HG02981 (cell line): ENCODE measurements at regions not wholly inside any gene's neighbourhood (a gene's known extent, or its start where the extent isn't known, plus 50 kb on each side); places are given as distances from the start of the nearest gene placed in this dataset.
"Not testable (repeated sequence)": the region's sequence is repeated elsewhere in the genome, so short reads cannot be mapped to it uniquely, and the experiment has no call there.

ENCODE experiments used
- ATAC-seq: cut with Tn5 transposase; IDR thresholded peaks from one replicate; pipeline ENCODE4 v1.9.1; 2021; ENCODE audit warnings: mild to moderate bottlenecking, moderate library complexity; ENCODE audit not compliant: unreplicated experiment

DNA sequence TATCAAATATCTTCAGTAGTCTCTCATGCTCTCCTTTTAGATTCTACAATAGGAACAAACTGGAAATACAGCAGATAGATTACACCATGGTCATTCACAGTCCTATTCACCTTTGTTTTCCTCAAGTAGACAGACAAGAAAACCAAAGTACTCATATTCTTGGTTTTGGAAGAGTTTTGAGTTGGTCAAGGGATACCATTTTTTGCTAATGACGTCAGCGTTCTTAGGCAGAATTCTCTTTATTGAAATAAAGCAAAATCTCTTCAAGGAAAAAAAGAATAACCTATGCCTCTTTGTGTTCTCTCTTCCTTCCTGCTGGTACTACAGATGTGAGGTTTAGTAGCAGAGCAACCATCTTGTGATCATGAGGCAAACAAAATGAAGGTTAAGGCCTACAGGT, 268.3 kb upstream of the PDZRN3 start:
- no peak for ATAC-seq

DNA sequence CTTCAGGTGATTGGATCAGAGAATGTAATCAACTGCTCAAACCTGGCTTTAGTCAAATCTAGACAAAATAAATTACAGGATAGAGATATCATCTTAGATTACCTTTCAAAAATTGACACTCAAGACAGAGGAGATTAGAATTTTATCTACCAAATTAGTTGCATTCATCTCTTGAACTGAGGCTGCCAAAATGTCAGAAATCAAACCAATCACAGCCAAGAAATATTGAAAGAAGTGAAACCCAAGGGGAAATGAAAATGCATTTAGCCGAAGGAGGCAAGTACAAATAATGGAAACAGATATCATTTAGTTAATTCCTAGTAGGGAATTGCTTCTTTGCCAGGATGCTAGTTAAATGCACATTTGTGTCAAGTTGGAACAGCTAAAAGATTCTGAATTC, 261.1 kb upstream of the PDZRN3 start:
- ATAC-seq: no peak

DNA sequence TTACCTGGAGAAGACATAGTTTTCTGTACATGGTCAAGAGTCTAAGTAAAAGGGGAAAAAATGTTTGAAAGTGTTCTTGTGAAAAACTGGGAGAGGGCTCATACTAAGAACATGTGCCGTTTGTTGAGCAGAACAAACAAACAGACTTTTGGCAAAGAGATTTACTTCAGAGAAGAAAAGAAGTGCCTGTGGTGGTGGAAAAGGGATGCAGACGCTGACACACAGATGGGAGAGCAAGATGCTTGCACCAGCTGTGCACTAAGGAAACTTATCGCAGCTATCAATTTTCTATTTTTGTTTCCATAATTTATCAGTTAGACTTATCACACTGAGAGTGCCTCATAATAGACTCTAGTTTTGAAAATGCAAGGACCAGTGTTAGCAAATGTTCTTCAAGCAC, 259.6 kb upstream of the PDZRN3 start:
- no peak for ATAC-seq

DNA sequence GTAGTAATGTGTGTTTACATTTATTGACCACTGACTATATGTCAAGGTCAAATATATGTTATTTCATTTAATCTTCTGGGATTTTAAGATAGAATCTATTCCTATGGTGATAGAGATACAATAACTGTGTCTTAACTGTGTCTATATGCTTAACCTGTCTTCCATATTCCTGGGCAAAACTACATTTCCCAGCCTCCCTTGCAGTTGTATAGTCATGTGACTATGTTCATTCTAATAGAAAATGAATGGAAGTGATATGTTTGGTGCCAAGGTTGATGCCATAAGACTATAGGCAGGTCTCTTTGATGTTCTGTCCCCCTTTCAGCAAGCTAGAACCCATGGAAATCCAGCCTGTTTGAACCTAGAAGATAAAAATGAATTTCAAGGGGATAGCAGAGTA, 258.8 kb upstream of the PDZRN3 start:
- ATAC-seq: no peak

DNA sequence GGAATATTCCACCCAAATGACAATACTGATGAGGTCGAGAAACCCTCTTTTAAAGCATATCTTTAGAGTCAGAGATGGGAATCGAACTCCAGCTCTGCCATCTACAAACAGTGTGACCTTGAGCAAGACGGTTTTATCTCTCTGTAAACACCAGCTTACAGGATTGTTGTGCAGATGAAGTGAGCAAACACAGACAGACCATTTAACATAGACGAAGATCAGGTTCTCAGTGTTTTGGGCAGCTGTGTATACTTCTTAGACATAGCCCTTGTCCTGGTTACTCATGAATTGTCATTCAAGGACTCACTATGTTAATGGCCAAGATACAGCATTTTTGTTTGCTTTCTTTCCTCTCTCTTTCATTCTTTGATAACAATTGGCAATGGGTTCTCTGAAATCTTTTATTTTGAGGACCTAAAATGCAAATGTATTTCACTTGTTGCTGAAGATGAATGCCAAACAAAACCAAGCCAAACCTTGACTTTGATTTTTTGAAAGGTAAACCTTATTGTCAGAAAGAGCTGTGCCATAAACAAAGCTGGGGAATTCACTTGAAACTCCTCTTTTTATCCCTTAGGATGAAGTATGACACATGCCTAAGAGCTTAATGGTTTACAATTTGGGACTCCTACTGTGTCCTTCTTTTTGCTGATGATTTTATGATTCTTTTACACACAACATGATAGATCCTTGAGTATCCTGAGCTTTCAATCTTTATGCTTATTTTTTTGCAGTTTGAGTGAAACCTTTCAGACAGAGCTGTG, 250.0 kb upstream of the PDZRN3 start:
- ATAC-seq: no peak

DNA sequence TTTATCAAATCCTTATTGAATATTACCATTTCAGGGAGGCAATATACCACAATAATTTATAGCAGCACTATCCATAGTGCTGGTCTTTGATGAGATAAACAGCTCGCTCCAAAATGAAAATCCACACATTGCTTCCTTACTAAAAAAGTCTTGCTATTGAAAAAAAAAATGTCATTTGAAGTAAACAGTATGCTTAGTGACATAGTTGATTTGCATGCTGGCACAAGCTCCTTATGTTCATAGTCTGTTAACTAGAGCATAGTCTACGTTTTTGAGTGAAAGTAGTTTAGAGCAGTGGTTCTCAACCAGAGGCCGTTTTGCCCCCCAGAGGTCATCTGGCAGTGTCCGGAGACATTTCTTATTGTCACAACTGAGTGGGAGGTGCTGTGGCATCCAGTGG, 249.4 kb upstream of the PDZRN3 start:
- no peak for ATAC-seq

DNA sequence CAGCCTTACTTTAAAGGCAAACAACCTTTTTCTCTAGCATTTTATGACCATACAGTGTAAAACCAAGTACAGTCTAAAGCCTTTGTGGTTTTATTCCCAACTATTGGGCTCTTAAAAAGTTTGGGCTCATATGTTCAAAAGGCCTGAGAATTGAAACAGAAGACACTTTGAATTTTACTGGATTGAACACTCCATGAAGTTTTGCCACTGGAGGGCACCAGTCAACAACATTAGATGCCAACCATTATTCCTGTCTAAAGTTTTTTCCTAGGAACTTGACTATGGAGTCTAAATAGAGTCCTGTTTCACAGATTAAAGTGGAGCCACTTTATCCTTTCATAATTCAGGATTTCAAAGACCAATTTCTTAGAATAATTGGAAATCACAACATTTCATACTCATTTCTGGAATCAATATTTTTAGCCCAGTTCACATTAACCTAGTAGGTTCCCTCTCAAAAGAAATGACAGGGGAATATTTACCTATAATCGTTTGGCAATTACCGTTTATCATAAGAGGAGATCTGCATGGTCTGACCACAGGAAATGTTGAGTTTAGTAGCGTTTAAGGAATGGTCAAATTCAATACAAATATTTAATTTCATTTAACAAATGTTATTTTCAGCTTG, 244.1 kb upstream of the PDZRN3 start:
- no peak for ATAC-seq

DNA sequence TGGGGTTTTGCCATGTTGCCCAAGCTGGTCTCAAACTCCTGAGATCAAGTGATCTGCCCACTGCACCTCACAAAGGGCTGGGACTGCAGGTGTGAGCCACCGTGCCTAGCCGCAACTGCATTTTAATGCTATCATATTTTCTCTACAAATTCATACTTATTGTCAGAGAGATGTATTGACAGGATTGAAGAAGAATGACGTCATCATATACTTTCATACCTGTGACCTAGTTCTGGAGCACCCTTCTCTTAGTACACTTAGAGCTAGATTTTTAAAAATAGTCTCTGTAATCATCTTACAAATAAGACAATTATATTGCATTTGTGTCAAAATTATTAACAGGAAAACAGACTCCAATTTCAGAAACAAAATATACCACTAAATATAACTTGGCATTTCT, 242.8 kb upstream of the PDZRN3 start:
- no peak for ATAC-seq

DNA sequence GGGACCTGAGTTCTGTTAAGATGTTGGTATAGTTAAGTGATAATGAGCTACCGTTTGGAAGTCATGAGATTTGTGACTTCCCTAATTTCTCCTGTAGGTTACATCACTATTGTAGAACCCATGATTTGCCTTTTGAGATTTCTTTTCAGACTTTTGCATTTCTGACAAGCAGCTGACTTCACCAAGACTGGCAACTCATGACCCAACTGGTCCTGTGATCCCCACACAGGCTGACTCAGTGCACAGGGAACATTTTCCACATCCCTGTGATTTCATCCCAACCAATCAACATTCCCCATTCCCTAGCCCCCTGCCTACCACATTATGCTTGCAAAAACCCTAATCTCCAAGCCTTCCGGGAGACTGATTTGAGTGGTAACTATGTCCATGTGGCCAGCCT, 242.1 kb upstream of the PDZRN3 start:
- no peak for ATAC-seq

DNA sequence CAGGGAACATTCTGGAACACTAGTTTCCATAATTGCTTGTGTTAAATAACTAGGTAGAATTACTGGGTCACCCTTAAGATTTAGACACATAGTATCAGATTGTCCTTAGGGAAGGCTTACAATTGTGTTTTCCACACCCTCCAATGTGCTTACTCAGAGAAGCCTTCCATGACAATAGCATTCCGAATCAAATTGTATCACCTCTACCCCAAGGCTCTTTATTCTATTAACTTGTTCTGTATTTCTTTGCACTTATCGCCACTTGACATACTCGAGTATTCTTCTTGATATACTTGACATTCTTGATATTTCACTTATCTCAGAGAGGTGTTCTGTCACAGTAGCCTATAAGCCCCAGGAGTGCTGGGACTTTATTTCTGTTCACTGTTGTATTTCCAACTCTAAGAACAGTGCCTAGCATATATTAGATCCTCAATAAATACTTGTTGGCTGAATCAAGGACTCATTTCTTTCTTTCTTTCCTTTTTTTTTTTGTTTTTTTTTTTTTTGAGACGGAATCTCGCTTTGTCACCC, 238.9 kb upstream of the PDZRN3 start:
- no peak for ATAC-seq

DNA sequence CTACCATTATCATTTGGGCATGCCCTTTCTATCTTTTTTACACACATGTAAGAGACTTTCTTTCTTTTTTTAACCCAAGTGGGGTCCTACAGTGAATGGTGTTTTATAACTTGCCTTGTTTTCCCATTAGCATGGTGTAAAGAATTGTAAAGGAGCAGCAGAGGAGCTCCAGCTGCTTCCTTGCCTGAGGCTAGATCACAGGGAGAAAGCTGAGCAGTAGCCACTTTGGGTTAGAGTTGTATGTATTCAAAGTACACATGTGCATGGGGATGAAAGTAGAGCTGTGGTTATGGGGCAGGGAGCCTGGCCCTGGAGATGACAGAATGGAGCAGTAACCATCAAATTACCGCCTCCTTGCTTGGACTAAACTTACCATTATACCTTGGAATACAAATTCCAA, 231.1 kb upstream of the PDZRN3 start:
- ATAC-seq: no peak

DNA sequence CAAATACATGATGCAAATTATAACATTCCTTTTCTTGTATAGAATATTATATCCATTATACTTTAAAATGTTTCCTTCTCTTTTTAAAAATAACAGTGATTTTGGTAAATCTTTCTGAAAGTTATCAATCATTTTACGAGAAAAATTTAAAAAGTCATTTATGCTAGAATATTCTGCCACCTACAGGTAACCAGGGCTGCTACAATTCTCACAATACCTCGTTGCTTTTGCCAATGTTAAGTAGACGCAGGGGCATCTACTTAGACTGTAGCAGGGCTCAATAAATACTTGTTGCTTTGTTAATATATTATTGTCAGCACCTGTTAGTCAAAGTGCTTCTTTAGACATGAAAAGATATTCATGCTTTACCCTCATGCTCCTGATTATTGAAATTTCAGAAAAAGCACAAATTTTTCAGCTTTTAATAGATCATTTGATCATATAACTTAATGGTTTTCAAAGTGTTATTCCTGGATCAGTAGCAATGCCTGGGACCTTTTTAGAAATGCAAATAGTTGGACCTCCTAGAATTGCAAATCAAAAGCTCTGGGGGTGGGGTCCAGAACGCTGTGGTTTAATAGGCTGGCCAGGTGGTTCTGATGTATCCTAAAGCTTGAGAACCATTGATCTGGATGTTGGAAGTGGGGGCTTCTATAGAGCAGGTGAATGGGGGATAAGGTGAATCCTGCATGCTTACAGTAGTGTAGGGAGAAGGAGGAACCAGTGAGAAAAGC, 223.6 kb upstream of the PDZRN3 start:
- no peak for ATAC-seq

DNA sequence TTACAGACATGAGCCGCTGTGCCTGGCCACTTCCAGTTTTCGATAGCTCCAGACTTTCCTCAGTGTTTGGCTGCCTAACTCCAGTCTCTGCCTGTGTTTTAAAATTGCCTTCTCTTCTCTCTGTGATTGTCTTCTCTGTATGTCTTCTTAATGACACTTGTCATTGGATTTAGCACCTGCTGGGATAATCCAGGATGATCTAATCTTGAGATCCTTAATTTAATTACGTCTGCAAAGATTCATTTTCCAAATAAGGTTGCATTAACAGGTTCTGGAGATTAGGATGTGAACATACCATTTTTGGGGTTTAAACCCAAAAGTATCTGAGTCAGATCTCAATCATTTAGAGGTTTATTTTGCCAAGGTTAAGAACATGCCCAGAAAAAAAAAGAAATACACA, 222.2 kb upstream of the PDZRN3 start:
- ATAC-seq: no peak

DNA sequence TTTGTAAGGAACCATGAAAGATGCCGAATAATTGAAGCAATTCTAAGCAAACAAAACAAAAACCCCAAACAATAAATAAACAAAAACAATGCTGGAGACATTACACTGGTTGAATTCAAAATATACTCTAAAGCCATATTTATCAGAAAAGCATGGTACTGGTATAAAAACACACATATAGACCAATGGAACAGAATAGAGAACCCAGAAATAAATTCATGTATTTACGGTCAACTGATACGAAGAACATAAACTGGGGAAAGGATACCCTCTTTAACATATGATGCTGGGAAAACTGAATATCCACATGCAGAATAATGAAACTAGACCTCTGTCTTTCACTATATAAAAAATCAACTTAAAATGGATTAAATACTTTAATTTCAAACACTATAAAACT, 214.3 kb upstream of the PDZRN3 start:
- ATAC-seq: no peak

DNA sequence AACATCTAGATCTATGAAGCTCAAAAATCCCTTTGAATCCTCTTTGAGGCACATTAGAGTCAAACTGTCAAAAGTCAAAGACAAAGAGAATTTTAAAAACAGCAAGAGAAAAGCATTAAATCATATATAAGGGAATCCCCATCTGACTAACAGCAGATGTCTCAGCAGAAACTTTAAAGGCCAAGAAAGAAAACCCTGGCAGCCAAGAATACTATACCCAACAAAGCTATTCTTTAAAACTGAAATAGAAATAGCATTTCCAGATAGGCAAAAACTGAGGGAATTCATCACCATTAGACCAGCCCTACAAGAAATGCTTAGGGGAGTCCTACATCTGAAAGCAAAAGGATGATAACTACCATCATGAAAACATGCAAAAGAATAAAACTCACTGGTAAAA, 211.2 kb upstream of the PDZRN3 start:
- no peak for ATAC-seq

DNA sequence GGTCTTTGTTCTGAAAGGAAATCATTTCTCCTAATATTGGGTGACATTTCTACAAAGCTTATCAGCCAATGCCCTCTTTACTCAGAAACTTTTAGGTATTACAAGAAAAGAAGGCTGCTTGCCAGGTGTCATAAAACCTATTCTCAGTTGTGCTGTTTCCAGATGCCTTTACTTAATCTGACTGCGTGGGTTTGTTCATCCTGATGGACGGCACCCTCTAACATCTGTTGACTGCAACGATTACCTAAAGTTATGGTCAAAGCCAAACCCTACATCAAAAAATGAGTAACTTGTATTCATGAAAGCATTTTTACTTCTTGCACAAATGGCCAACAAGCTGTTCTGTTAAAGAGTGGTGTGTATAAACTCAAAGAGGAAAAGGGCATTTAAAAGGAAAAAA, 207.7 kb upstream of the PDZRN3 start:
- no peak for ATAC-seq

DNA sequence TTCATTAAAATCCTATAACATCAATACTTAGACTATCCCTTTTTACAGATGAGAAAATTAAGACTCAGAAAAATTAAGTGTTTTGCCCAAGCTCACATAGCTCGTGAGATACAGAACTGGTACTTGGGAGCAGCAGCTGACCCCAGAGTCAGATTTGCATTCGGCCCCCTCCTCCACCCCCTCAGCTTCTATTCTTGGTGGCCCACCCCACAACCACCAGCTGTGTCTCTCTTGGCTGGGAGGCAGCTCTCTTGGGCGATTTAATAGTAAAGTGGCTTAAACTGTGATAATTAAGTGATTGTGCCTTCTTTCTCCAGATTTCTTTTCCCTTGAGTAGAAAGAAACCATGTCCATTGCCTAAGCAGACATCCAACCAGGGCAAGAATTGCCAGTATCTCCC, 203.6 kb upstream of the PDZRN3 start:
- ATAC-seq: no peak

DNA sequence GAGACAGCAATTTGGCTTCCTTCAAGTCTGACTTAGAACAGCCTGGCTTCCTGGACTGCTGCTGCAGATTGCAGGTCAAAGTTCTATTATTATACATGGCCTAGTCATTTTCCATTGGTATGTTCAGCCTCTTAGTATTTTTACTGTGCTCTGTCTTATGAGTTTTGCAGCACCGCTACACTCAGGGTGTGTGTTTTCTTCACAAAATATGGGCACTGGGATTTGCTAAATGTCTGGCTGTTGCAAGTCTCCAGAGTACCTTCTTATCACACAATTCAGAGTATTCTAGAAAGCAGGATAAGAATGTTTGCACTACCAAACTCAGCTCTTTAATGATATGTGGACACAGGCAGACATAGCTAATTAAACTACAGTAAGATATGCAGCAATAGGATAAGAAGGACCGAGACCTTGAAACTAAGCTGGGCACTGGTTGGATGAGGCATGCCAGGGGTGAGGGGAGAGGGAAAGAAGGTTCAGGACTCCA, 203.0 kb upstream of the PDZRN3 start:
- ATAC-seq: no peak

DNA sequence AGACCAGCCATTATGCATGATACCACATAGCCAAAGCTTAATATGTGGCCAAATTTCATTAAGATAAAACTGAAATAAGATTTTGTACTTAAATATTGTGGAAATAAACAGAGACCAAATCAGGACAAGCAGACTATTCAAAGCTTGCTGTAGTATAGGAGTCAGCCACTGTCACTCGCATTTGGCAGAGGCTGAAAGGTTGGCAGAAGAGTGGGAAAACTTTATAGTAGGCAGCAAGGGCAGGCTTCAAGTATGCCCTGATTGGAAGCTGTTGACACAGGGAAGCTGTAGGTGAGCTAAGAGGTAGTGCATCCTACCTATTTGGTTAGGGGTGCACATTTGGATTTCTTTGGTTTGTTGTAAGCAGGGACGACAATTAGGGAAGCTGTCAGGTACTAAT, 202.5 kb upstream of the PDZRN3 start:
- ATAC-seq: no peak

DNA sequence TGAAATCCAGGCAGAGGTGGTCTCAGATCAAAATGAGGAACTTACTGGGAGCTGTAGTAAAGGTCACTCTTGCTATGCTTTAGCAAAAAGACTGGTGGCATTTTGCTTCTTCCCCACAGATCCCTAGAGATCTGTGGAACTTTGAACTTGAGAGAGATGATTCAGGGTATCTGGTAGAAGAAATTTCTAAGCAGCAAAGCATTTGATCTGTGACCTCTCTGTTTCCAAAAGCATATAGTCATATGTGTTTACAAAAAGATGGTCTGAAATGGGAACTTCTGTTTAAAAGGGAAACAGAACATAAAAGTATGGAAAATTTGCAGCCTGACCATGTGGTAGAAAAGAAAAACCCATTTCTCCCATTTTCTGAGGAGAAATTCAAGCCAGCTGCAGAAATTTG, 196.2 kb upstream of the PDZRN3 start:
- ATAC-seq: not testable (repeated sequence)

DNA sequence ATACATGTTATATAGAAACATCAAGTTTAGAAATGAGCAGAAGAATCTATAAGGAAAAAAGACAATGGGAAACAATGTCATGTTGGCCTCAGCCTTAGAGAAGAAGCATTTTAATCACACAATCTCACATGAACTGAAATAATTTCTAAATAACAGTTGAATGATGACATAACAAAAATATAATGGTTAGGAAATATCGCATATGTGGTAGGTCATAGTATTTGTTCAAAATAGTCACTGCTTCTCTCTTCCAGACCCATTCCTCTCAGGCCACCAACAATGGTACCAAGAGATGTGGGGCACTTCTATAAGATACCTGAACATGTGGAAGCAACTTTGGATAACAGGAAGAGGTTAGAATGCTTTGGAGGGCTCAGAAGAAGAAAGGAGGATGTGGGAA, 195.7 kb upstream of the PDZRN3 start:
- ATAC-seq: no peak

DNA sequence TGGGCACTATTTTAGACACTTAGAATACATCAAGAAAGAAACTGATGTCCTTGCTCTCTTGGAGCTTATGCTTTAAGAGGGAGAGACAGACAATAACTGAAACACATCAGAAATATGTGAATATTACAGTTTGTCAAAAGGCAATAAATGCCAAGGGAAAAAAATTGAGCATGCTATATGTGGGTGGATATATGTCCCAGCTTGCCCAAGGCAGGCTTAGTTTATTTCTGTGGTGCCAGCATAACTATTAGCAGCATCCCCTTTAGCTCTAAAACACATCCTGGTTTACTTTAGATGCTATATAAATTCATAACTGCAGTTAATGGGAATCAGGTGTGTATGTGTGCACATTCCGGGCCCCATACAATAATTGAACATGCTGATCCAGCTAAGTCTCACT, 191.2 kb upstream of the PDZRN3 start:
- ATAC-seq: no peak
